ENCODE measurements at regions not wholly inside any gene's neighbourhood (a gene's known extent, or its start where the extent isn't known, plus 50 kb on each side); places are given as distances from the start of the nearest gene placed in this dataset.

GRCh38 chr7:84603545-84603944 lies 409.0 kb upstream of the SEMA3A start:
- ChIA-PET RAD21 (ENCODE audit: low non-redundant PET in 1 of 2, low total read pairs in 2 of 2, uncharacterized antibody in 2 of 2, unreplicated experiment in 2 of 2) (no interaction called here), POLR2A (no interaction called here), CTCF (no interaction called here)
- ATAC-seq (no peak), DNase-seq (ENCODE audit: low read depth, low spot score) (no peak)
- no TSS peak for BruUV-seq (replicated peaks)
- Histone ChIP-seq H3K9me3 (ENCODE audit: control insufficient read depth in 1 of 2, insufficient read depth in 1 of 2, low read depth in 1 of 2, low read length in 2 of 2) (no peaks in the 10 kb centered on the region), H3K27me3 (ENCODE audit: insufficient read depth, low read length) (no peaks in the 10 kb centered on the region), H4K20me1 (ENCODE audit: insufficient read depth) (no peaks in the 10 kb centered on the region), H3K79me2 (ENCODE audit: insufficient read depth, low read length) (no peaks in the 10 kb centered on the region), H3K4me1 (ENCODE audit: control insufficient read depth in 1 of 2, insufficient read depth in 2 of 2, low read length in 2 of 2) (no peaks in the 10 kb centered on the region), H3K9me2 (ENCODE audit: insufficient read depth) (no peaks in the 10 kb centered on the region), H3K36me3 (ENCODE audit: control insufficient read depth in 1 of 2, insufficient read depth in 2 of 2, low read length in 2 of 2) (no peaks in the 10 kb centered on the region), H2AFZ (ENCODE audit: low read depth, low read length, poor library complexity, severe bottlenecking) (no peak overlapping the region), H3K9ac (ENCODE audit: low read length) (no peak overlapping the region), H3K4me3 (replicated peaks in 1 of 2; ENCODE audit: low read depth in 1 of 2, low read length in 2 of 2) (no peak overlapping the region), H3K4me2 (ENCODE audit: low read length) (no peak overlapping the region), H3K27ac (ENCODE audit: low read depth, low read length) (no peak overlapping the region)
- TF ChIP-seq ELF1 (IDR thresholded peaks at IDR 0.05; ENCODE audit: borderline replicate concordance, low read depth) (no peak), REST (IDR thresholded peaks at IDR 0.05; ENCODE audit: low read depth) (no peak), TCF7L2 (IDR thresholded peaks at IDR 0.05; ENCODE audit: borderline replicate concordance, extremely low read depth, insufficient read depth, insufficient read length) (no peak), MAX (IDR thresholded peaks at IDR 0.05) (no peak), ZNF274 (IDR thresholded peaks at IDR 0.05; ENCODE audit: low read depth, low read length) (no peak), EGR1 (IDR thresholded peaks at IDR 0.05; ENCODE audit: low read depth) (no peak), CEBPB (IDR thresholded peaks at IDR 0.05; ENCODE audit: low read depth) (no peak)
- TF ChIP-seq, protein P1, sequence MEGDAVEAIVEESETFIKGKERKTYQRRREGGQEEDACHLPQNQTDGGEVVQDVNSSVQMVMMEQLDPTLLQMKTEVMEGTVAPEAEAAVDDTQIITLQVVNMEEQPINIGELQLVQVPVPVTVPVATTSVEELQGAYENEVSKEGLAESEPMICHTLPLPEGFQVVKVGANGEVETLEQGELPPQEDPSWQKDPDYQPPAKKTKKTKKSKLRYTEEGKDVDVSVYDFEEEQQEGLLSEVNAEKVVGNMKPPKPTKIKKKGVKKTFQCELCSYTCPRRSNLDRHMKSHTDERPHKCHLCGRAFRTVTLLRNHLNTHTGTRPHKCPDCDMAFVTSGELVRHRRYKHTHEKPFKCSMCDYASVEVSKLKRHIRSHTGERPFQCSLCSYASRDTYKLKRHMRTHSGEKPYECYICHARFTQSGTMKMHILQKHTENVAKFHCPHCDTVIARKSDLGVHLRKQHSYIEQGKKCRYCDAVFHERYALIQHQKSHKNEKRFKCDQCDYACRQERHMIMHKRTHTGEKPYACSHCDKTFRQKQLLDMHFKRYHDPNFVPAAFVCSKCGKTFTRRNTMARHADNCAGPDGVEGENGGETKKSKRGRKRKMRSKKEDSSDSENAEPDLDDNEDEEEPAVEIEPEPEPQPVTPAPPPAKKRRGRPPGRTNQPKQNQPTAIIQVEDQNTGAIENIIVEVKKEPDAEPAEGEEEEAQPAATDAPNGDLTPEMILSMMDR (IDR thresholded peaks at IDR 0.05 in 2 of 3, conservative IDR thresholded peaks at IDR 0.05 in 1 of 3; ENCODE audit: borderline replicate concordance in 1 of 3, insufficient read depth in 1 of 3, low read depth in 2 of 3, low read length in 2 of 3) = no peak
- intact Hi-C loops (cut with micrococcal nuclease) = no loop called here

Data from HCT116 (cell line).